GM12892 (cell line): ENCODE measurements at regions not wholly inside any gene's neighbourhood (a gene's known extent, or its start where the extent isn't known, plus 50 kb on each side); places are given as distances from the start of the nearest gene placed in this dataset.

Experiments
- POLR2A ChIP-seq: IDR thresholded peaks from 2 replicates; pipeline ENCODE4 v1.6.1; 2011; ENCODE audit warnings: low read depth, low read length, control low read depth
- POLR2AphosphoS5 ChIP-seq: IDR thresholded peaks from 2 replicates; pipeline ENCODE4 v1.6.1; 2011; ENCODE audit warnings: low read depth, low read length, control low read depth

- TF ChIP-seq POLR2A (no peak), POLR2AphosphoS5 (no peak)
These were observed 222.7 kb upstream of the NOX3 start for GRCh38 chr6:155678361-155678760.
